ENCODE measurements at regions not wholly inside any gene's neighbourhood (a gene's known extent, or its start where the extent isn't known, plus 50 kb on each side); places are given as distances from the start of the nearest gene placed in this dataset.

GRCh38 chr13:37198629-37199028 is 93.2 kb upstream of the CSNK1A1L start:
- in situ Hi-C loops (cut with MboI) (no loop called here), intact Hi-C loops (cut with micrococcal nuclease) (no loop called here)
- TF ChIP-seq FOXJ2 (tag; IDR thresholded peaks at IDR 0.05) (no peak), SLC30A9 (CRISPR knock-in tag; IDR thresholded peaks at IDR 0.05) (no peak), FOS (IDR thresholded peaks at IDR 0.05; ENCODE audit: extremely low read depth, insufficient read length) (no peak), ZNF354B (CRISPR knock-in tag; IDR thresholded peaks at IDR 0.05) (no peak), VEZF1 (CRISPR knock-in tag; IDR thresholded peaks at IDR 0.05) (no peak), SRSF1 (IDR thresholded peaks at IDR 0.05; ENCODE audit: low read depth, low read length) (no peak), CREB1 (IDR thresholded peaks at IDR 0.05) (no peak), CREB1 (CRISPR knock-in tag; IDR thresholded peaks at IDR 0.05) (no peak), ZBTB8A (IDR thresholded peaks at IDR 0.05; ENCODE audit: partially characterized antibody) (no peak), RERE (CRISPR knock-in tag; IDR thresholded peaks at IDR 0.05; ENCODE audit: borderline replicate concordance) (no peak), THRAP3 (IDR thresholded peaks at IDR 0.05; ENCODE audit: borderline replicate concordance) (no peak), NR4A1 (CRISPR knock-in tag; IDR thresholded peaks at IDR 0.05) (no peak), NR4A1 (tag; IDR thresholded peaks at IDR 0.05) (no peak), ARNT (IDR thresholded peaks at IDR 0.05) (no peak), ZNF398 (CRISPR knock-in tag; IDR thresholded peaks at IDR 0.05) (no peak), ZNF121 (CRISPR knock-in tag; conservative IDR thresholded peaks at IDR 0.05) (no peak)
- Histone ChIP-seq H2AFZ (ENCODE audit: low read depth, low read length) (no peak overlapping the region), H3K36me3 (ENCODE audit: control insufficient read depth, insufficient read depth, low read length) (no peaks in the 10 kb centered on the region), H3K9ac (ENCODE audit: insufficient read depth in 1 of 2, low read depth in 2 of 2, low read length in 2 of 2) (no peak overlapping the region), H3K79me2 (ENCODE audit: control insufficient read depth, insufficient read depth, low read length) (no peaks in the 10 kb centered on the region), H3K27me3 (ENCODE audit: control insufficient read depth in 2 of 2, insufficient read depth in 2 of 2, low read length in 2 of 2) (no peaks in the 10 kb centered on the region), H3K4me3 (no peak overlapping the region), H3K9me3 (replicated peaks; ENCODE audit: control insufficient read depth, insufficient read depth, low read depth, low read length) (no peaks in the 10 kb centered on the region), H3K9me1 (ENCODE audit: control insufficient read depth, insufficient read depth, low read length) (no peaks in the 10 kb centered on the region), H3K27ac (ENCODE audit: extremely low read depth, low read depth, low read length) (no peak overlapping the region), H3K4me2 (ENCODE audit: insufficient read depth, low read length) (no peak overlapping the region), H3K4me1 (replicated peaks in 1 of 2; ENCODE audit: control insufficient read depth in 2 of 2, insufficient read depth in 2 of 2, low read length in 2 of 2) (no peaks in the 10 kb centered on the region), H4K20me1 (replicated peaks; ENCODE audit: control insufficient read depth, insufficient read depth, low read length) (no peaks in the 10 kb centered on the region)
- FAIRE-seq (no peak), ATAC-seq (no peak), DNase-seq (ENCODE audit: extremely low read depth in 1 of 4, low spot score in 3 of 4) (no peak)
- ChIA-PET POLR2A (no interaction called here), CTCF (ENCODE audit: low intra/inter-chr PET ratio) (no interaction called here)
- BruUV-seq (replicated peaks) = no TSS peak
- WGBS (ENCODE audit: insufficient coverage, low coverage, missing lambda C conversion rate) = 0% methylated on average over 1 of the region's 1 CpG
